Hypothalamus (tissue), 51 donors: ENCODE measurements at regions not wholly inside any gene's neighbourhood (a gene's known extent, or its start where the extent isn't known, plus 50 kb on each side); places are given as distances from the start of the nearest gene placed in this dataset.
A peak's percentile ranks its signal among the peaks of the same experiment; 100 is the strongest.

Experiments used
- DNase-seq, 51 donors: peaks; one replicate each; lab custom pipeline; 2025; lab: John Stamatoyannopoulos, UW

GRCh38 chr3:116767726-116768125 lies 58.1 kb downstream of the TUSC7 start:
- no peak for DNase-seq

GRCh38 chr3:116770815-116771450 lies 61.4 kb downstream of the TUSC7 start:
- peak in 47 of 51 donors; percentile 1 to 88 (median 54) for DNase-seq

GRCh38 chr3:116776880-116777785 lies 67.6 kb downstream of the TUSC7 start:
- DNase-seq, result no peak

- no peak for DNase-seq
Measured at GRCh38 chr3:116785226-116785625, 75.6 kb downstream of the TUSC7 start.

- DNase-seq, result no peak
Measured at GRCh38 chr3:116802651-116803050, 93.1 kb downstream of the TUSC7 start.

GRCh38 chr3:116806351-116806750 lies 96.8 kb downstream of the TUSC7 start:
- no peak for DNase-seq

GRCh38 chr3:116808725-116809124 lies 99.1 kb downstream of the TUSC7 start:
- DNase-seq, result no peak

GRCh38 chr3:116809208-116809607 lies 99.6 kb downstream of the TUSC7 start:
- DNase-seq, result no peak

GRCh38 chr3:116811754-116812153 lies 102.2 kb downstream of the TUSC7 start:
- no peak for DNase-seq

GRCh38 chr3:116812949-116813348 lies 103.4 kb downstream of the TUSC7 start:
- DNase-seq, result no peak

GRCh38 chr3:116815321-116815720 lies 105.7 kb downstream of the TUSC7 start:
- DNase-seq, result no peak

- DNase-seq, result peak in 5 of 51 donors; percentile 0 to 24 (median 1)
Measured at GRCh38 chr3:116815831-116816588, 106.4 kb downstream of the TUSC7 start.

GRCh38 chr3:116821371-116821770 lies 111.8 kb downstream of the TUSC7 start:
- no peak for DNase-seq

GRCh38 chr3:116824208-116824607 lies 114.6 kb downstream of the TUSC7 start:
- no peak for DNase-seq

- no peak for DNase-seq
Measured at GRCh38 chr3:116833202-116833601, 123.6 kb downstream of the TUSC7 start.

GRCh38 chr3:116834816-116835215 lies 125.2 kb downstream of the TUSC7 start:
- no peak for DNase-seq

GRCh38 chr3:116835658-116836057 lies 126.1 kb downstream of the TUSC7 start:
- DNase-seq, result no peak

GRCh38 chr3:116836286-116836685 lies 126.7 kb downstream of the TUSC7 start:
- no peak for DNase-seq

GRCh38 chr3:116837483-116837882 lies 127.9 kb downstream of the TUSC7 start:
- DNase-seq, result no peak

GRCh38 chr3:116841003-116841735 lies 131.6 kb downstream of the TUSC7 start:
- no peak for DNase-seq
